Endothelial cell of umbilical vein (primary cell): ENCODE measurements at regions not wholly inside any gene's neighbourhood (a gene's known extent, or its start where the extent isn't known, plus 50 kb on each side); places are given as distances from the start of the nearest gene placed in this dataset.
A peak's percentile ranks its signal among the peaks of the same experiment; 100 is the strongest.

Experiments used
- BruUV-seq: library from RNA; stranded (reverse); fragments of 400-500 nt; replicated peaks from 2 replicates; lab custom pipeline; 2021; lab: Mats Ljungman, UMichigan
- CTCF ChIA-PET: fragments of 300-600, 350-600 bp; sonication (Branson Sonifier 250); formaldehyde crosslinking; loops from one replicate; lab custom pipeline; 2021; ENCODE audit warnings: antibody characterized with exemption, inconsistent platforms; lab: Charles Lee
- POLR2A ChIA-PET: fragments of 300-600, 350-600 bp; sonication (Branson Sonifier 250); formaldehyde crosslinking; loops from one replicate; lab custom pipeline; 2021; ENCODE audit warnings: antibody characterized with exemption, inconsistent platforms; lab: Charles Lee
- DNase-seq: peaks from one replicate; pipeline ENCODE4 v3.0.0-alpha.2; 2011; ENCODE audit warnings: low read depth, low spot score
- FAIRE-seq: peaks from 2 replicates; lab custom pipeline; 2011; peaks lifted over from hg19 to GRCh38; lab: Jason Lieb, UNC
- H2AFZ ChIP-seq: 2 replicates; pipeline ENCODE4 v1.6.0; 2012; ENCODE audit warnings: low read depth, low read length, control low read depth, inconsistent platforms
- H3K27ac ChIP-seq: 2 replicates; pipeline ENCODE4 v1.5.1; 2011; ENCODE audit warnings: low read depth, mild to moderate bottlenecking, control low read depth, low read length, moderate library complexity; ENCODE audit not compliant: insufficient read depth
- H3K27me3 ChIP-seq, 2 experiments: 2 replicates each; pipeline versions ENCODE4 v1.6.0 to v1.6.1; 2011; ENCODE audit warnings: low read length in 2 of 2, mixed read lengths in 1 of 2; ENCODE audit not compliant: control insufficient read depth in 2 of 2, insufficient read depth in 2 of 2
- H3K36me3 ChIP-seq, 2 experiments: 2 replicates in 1 of 2; 3 replicates in 1 of 2; pipeline ENCODE4 v1.5.1; 2011; ENCODE audit warnings: low read length in 2 of 2, mild to moderate bottlenecking in 1 of 2, moderate library complexity in 1 of 2; ENCODE audit not compliant: control insufficient read depth in 2 of 2, insufficient read depth in 2 of 2; ENCODE audit errors: extremely low read depth in 1 of 2
- H3K4me1 ChIP-seq: 3 replicates; pipeline ENCODE4 v1.5.1; 2011; ENCODE audit warnings: mild to moderate bottlenecking, low read length; ENCODE audit not compliant: control insufficient read depth, insufficient read depth; ENCODE audit errors: extremely low read depth
- H3K4me2 ChIP-seq: 2 replicates; pipeline ENCODE4 v1.6.1; 2011; ENCODE audit warnings: low read length, control low read depth, mixed read lengths; ENCODE audit not compliant: insufficient read depth
- H3K4me3 ChIP-seq, 3 experiments: fragments of 200-600 bp in 1 of 3; sonication (generic), shearing (Covaris generic) in 1 of 3; replicated peaks in 1 of 3; 2 replicates each; pipeline ENCODE4 v1.5.1; 2011 to 2016; ENCODE audit warnings: control low read depth in 3 of 3, low read length in 3 of 3, mild to moderate bottlenecking in 2 of 3, inconsistent platforms in 1 of 3, low read depth in 1 of 3, moderate library complexity in 1 of 3; ENCODE audit not compliant: insufficient read depth in 1 of 3
- H3K79me2 ChIP-seq: 2 replicates; pipeline ENCODE4 v1.6.0; 2012; ENCODE audit warnings: low read length, inconsistent platforms; ENCODE audit not compliant: control insufficient read depth, insufficient read depth
- H3K9ac ChIP-seq: replicated peaks from 2 replicates; pipeline ENCODE3; 2011; ENCODE audit warnings: low read length, control low read depth; ENCODE audit not compliant: insufficient read depth; ENCODE audit errors: extremely low read depth
- H3K9me1 ChIP-seq: replicated peaks from 3 replicates; pipeline ENCODE4 v1.6.0; 2011; ENCODE audit warnings: mild to moderate bottlenecking, low read length; ENCODE audit not compliant: control insufficient read depth, insufficient read depth; ENCODE audit errors: extremely low read depth
- H3K9me3 ChIP-seq: replicated peaks from 2 replicates; pipeline ENCODE4 v1.5.1; 2012; ENCODE audit warnings: low read length, inconsistent platforms; ENCODE audit not compliant: control insufficient read depth, insufficient read depth
- H4K20me1 ChIP-seq: replicated peaks from 2 replicates; pipeline ENCODE3; 2011; ENCODE audit warnings: mild to moderate bottlenecking, low read length; ENCODE audit not compliant: control insufficient read depth, insufficient read depth; ENCODE audit errors: extremely low read depth
- EZH2 ChIP-seq: IDR thresholded peaks from 2 replicates; pipeline ENCODE4 v1.6.1; 2012; ENCODE audit warnings: borderline replicate concordance, low read depth, mild to moderate bottlenecking, moderate library complexity, low read length, inconsistent platforms; ENCODE audit not compliant: severe bottlenecking
- FOS ChIP-seq: IDR thresholded peaks from 2 replicates; pipeline ENCODE4 v1.6.1; 2011; ENCODE audit warnings: mild to moderate bottlenecking, low read length, moderate library complexity, borderline replicate concordance; ENCODE audit not compliant: insufficient read depth
- GATA2 ChIP-seq: IDR thresholded peaks from 2 replicates; pipeline ENCODE4 v1.7.0; 2011; ENCODE audit warnings: low read depth, mild to moderate bottlenecking, moderate library complexity, mixed read lengths, low read length; ENCODE audit not compliant: insufficient read length, insufficient read depth
- JUN ChIP-seq: IDR thresholded peaks from 2 replicates; pipeline ENCODE4 v1.6.1; 2011; ENCODE audit warnings: borderline replicate concordance, low read depth; ENCODE audit not compliant: insufficient read length, insufficient read depth
- MAX ChIP-seq: IDR thresholded peaks from 2 replicates; pipeline ENCODE4 v1.6.1; 2011; ENCODE audit not compliant: insufficient read depth, insufficient read length
- MYC ChIP-seq: IDR thresholded peaks from one replicate; pipeline ENCODE4 v1.6.1; 2011; ENCODE audit warnings: mild to moderate bottlenecking, low read depth, low read length
- POLR2A ChIP-seq: IDR thresholded peaks from 2 replicates; pipeline ENCODE4 v1.6.1; 2012; ENCODE audit warnings: low read depth, mild to moderate bottlenecking, control low read depth, low read length
- dilution Hi-C: fragments of 300-500 bp; cut with MboI; formaldehyde crosslinking; loops from one replicate; pipeline ENCODE4 v1.15.0; 2019; ENCODE audit warnings: low sequenced_read_pairs; ENCODE audit not compliant: extremely low pct_ligation_motif_present
- intact Hi-C: fragments of 100-400 bp; cut with micrococcal nuclease; formaldehyde crosslinking; loops from one replicate; pipeline ENCODE4 v1.10.0; 2022

GRCh38 chr13:74298923-74299322 is 164.7 kb upstream of the KLF12 start:
- no peaks in the 10 kb centered on the region for H3K4me1 ChIP-seq
- peaks cover 0 to 3% of the 10 kb centered on the region in 2 experiments for H3K27me3 ChIP-seq
- POLR2A ChIA-PET: no interaction called here
- no peak overlapping the region for H3K27ac ChIP-seq
- H3K9ac ChIP-seq: no peak overlapping the region
- dilution Hi-C loops: no loop called here
- intact Hi-C loops: no loop called here
- H2AFZ ChIP-seq: no peak overlapping the region
- FAIRE-seq: no peak
- CTCF ChIA-PET: no interaction called here
- no peak overlapping the region for H3K4me3 ChIP-seq
- DNase-seq: no peak
- no peak overlapping the region for H3K4me2 ChIP-seq
- no peaks in the 10 kb centered on the region for H3K9me3 ChIP-seq
- H3K79me2 ChIP-seq: no peaks in the 10 kb centered on the region
- no peaks in the 10 kb centered on the region for H4K20me1 ChIP-seq
- BruUV-seq: no TSS peak
- no peaks in the 10 kb centered on the region for H3K9me1 ChIP-seq
- no peaks in the 10 kb centered on the region for H3K36me3 ChIP-seq
- TF ChIP-seq POLR2A (no peak), FOS (no peak), JUN (no peak), GATA2 (no peak), EZH2 (no peak)

- Histone ChIP-seq H3K27ac (no peak overlapping the region), H3K4me1 (peaks cover 4% of the 10 kb centered on the region), H4K20me1 (no peaks in the 10 kb centered on the region), H3K9me3 (no peaks in the 10 kb centered on the region), H3K79me2 (no peaks in the 10 kb centered on the region), H3K9me1 (no peaks in the 10 kb centered on the region), H2AFZ (no peak overlapping the region), H3K4me3 (no peak overlapping the region), H3K36me3 (no peaks in the 10 kb centered on the region), H3K9ac (no peak overlapping the region), H3K27me3 (no peaks in the 10 kb centered on the region), H3K4me2 (no peak overlapping the region)
- CTCF ChIA-PET: interaction anchor here (1.2 to 4.9 kb wide), 4 partner anchors 10 to 929 kb away, joined by 3 to 51 read pairs (median 3); no protein-coding TSS in a partner anchor
- dilution Hi-C loops: no loop called here
- POLR2A ChIA-PET: no interaction called here
- FAIRE-seq: no peak
- no TSS peak for BruUV-seq
- intact Hi-C loops: loop anchor here (5.0 to 10.0 kb wide), 2 partner anchors 245 to 343 kb away; no protein-coding TSS in a partner anchor
- peak; percentile 5 for DNase-seq
- TF ChIP-seq FOS: no peak
- TF ChIP-seq JUN: no peak
- TF ChIP-seq MYC: no peak
- no peak for TF ChIP-seq MAX
- TF ChIP-seq POLR2A: no peak
- no peak for TF ChIP-seq GATA2
These were observed 155.9 kb upstream of the KLF12 start for GRCh38 chr13:74289861-74290773.
